GM13977 (cell line): ENCODE measurements at regions not wholly inside any gene's neighbourhood (a gene's known extent, or its start where the extent isn't known, plus 50 kb on each side); places are given as distances from the start of the nearest gene placed in this dataset.

ENCODE experiments used
- DNase-seq: peaks from one replicate; pipeline ENCODE4 v3.0.0; 2012; ENCODE audit warnings: low spot score
- CTCF ChIP-seq: IDR thresholded peaks from 2 replicates; pipeline ENCODE4 v1.5.1; 2012; ENCODE audit warnings: mild to moderate bottlenecking, control low read depth; ENCODE audit not compliant: insufficient read depth; ENCODE audit errors: extremely low read depth, missing control alignments
- in situ Hi-C: fragments of 300-500 bp; cut with MboI; formaldehyde crosslinking; loops from one replicate; pipeline ENCODE4 v1.12.0; 2022; ENCODE audit warnings: low sequenced_read_pairs, low pct_unique_long_range_greater_than_20kb, mixed read lengths, inconsistent platforms; ENCODE audit not compliant: unreplicated experiment

- TF ChIP-seq CTCF = no peak
- no peak for DNase-seq
- in situ Hi-C loops = no loop called here
These were observed 176.5 kb upstream of the PLXNA2 start for GRCh38 chr1:208420696-208421095.

- no peak for DNase-seq
- in situ Hi-C loops = no loop called here
- TF ChIP-seq CTCF = no peak
These were observed 177.3 kb upstream of the PLXNA2 start for GRCh38 chr1:208421486-208421885.

GRCh38 chr1:208423526-208423925 is 179.3 kb upstream of the PLXNA2 start:
- in situ Hi-C loops = no loop called here
- no peak for DNase-seq
- no peak for TF ChIP-seq CTCF

- no peak for DNase-seq
- no peak for TF ChIP-seq CTCF
- in situ Hi-C loops = no loop called here
These were observed 180.9 kb upstream of the PLXNA2 start for GRCh38 chr1:208425096-208425495.

GRCh38 chr1:208430220-208430619 is 186.0 kb upstream of the PLXNA2 start:
- no peak for DNase-seq
- no peak for TF ChIP-seq CTCF
- in situ Hi-C loops = no loop called here

GRCh38 chr1:208431721-208432120 is 187.5 kb upstream of the PLXNA2 start:
- DNase-seq = no peak
- in situ Hi-C loops = no loop called here
- no peak for TF ChIP-seq CTCF

- in situ Hi-C loops = no loop called here
- TF ChIP-seq CTCF = no peak
- DNase-seq = no peak
These were observed 188.2 kb upstream of the PLXNA2 start for GRCh38 chr1:208432346-208432745.
